ENCODE measurements at regions not wholly inside any gene's neighbourhood (a gene's known extent, or its start where the extent isn't known, plus 50 kb on each side); places are given as distances from the start of the nearest gene placed in this dataset.

- no peak for TF ChIP-seq POLR2AphosphoS5 (IDR thresholded peaks at IDR 0.05; ENCODE audit: low read depth)
- no peak for TF ChIP-seq CTCF (conservative IDR thresholded peaks at IDR 0.05; ENCODE audit: low read depth in 2 of 2)
Observed at GRCh38 chr16:51244887-51245657, 94.0 kb upstream of the SALL1 start.
